VCaP (cell line): ENCODE measurements at regions not wholly inside any gene's neighbourhood (a gene's known extent, or its start where the extent isn't known, plus 50 kb on each side); places are given as distances from the start of the nearest gene placed in this dataset.

Source experiments
- H3K27ac ChIP-seq: fragments of 450-650 bp; 2 replicates; pipeline ENCODE4 v1.5.1; 2017
- CTCF ChIP-seq: fragments of 450-650 bp; conservative IDR thresholded peaks from 2 replicates; pipeline ENCODE4 v1.5.1; 2017; ENCODE audit warnings: mild to moderate bottlenecking, moderate library complexity

- H3K27ac ChIP-seq: no peak overlapping the region
- no peak for TF ChIP-seq CTCF
Observed at GRCh38 chr17:83193336-83194185, 114.2 kb downstream of the METRNL start.

GRCh38 chr17:83194186-83194561, 114.8 kb downstream of the METRNL start:
- H3K27ac ChIP-seq: no peak overlapping the region
- TF ChIP-seq CTCF: no peak

GRCh38 chr17:83194761-83195329, 115.4 kb downstream of the METRNL start:
- H3K27ac ChIP-seq: no peak overlapping the region
- no peak for TF ChIP-seq CTCF

GRCh38 chr17:83195330-83196023, 116.1 kb downstream of the METRNL start:
- H3K27ac ChIP-seq: no peak overlapping the region
- no peak for TF ChIP-seq CTCF

GRCh38 chr17:83196024-83196365, 116.6 kb downstream of the METRNL start:
- no peak for TF ChIP-seq CTCF
- H3K27ac ChIP-seq: no peak overlapping the region

- TF ChIP-seq CTCF: no peak
- H3K27ac ChIP-seq: no peak overlapping the region
Observed at GRCh38 chr17:83196366-83196765, 117.0 kb downstream of the METRNL start.
